Uterus (tissue), 2 donors: ENCODE measurements at regions not wholly inside any gene's neighbourhood (a gene's known extent, or its start where the extent isn't known, plus 50 kb on each side); places are given as distances from the start of the nearest gene placed in this dataset.

Source experiments
- CTCF ChIP-seq, 4 experiments: fragments of 200-600 bp in 2 of 4; fragments of 450-650 bp in 2 of 4; sonication (generic) in 2 of 4; IDR thresholded peaks; one replicate each; pipeline ENCODE4 v1.5.1; 2016 to 2019; ENCODE audit warnings: antibody characterized with exemption in 4 of 4, mild to moderate bottlenecking in 2 of 4, moderate library complexity in 1 of 4
- POLR2A ChIP-seq, 2 donors: fragments of 450-650 bp; IDR thresholded peaks; one replicate each; pipeline ENCODE4 v1.6.1; 2016; ENCODE audit warnings: antibody characterized with exemption in 2 of 2, mild to moderate bottlenecking in 1 of 2, moderate library complexity in 1 of 2

GRCh38 chr12:107855471-107855870, 81.0 kb downstream of the ASCL4 start:
- no peak for TF ChIP-seq CTCF (IDR thresholded peaks at IDR 0.05)
- TF ChIP-seq POLR2A (IDR thresholded peaks at IDR 0.05) = no peak
